Epidermal melanocyte (primary cell): ENCODE measurements at regions not wholly inside any gene's neighbourhood (a gene's known extent, or its start where the extent isn't known, plus 50 kb on each side); places are given as distances from the start of the nearest gene placed in this dataset.
"Not testable (repeated sequence)": the region's sequence is repeated elsewhere in the genome, so short reads cannot be mapped to it uniquely, and the experiment has no call there.

Experiments
- DNase-seq: peaks from one replicate; pipeline ENCODE4 v3.0.0; 2011; ENCODE audit warnings: low spot score; ENCODE audit not compliant: insufficient read length

GRCh38 chr4:188282471-188283232, 143.4 kb downstream of the TRIML1 start:
- DNase-seq: no peak

GRCh38 chr4:188287169-188287894, 148.1 kb downstream of the TRIML1 start:
- no peak for DNase-seq

GRCh38 chr4:188289531-188290125, 150.4 kb downstream of the TRIML1 start:
- no peak for DNase-seq

- no peak for DNase-seq
Observed at GRCh38 chr4:188295899-188296298, 156.7 kb downstream of the TRIML1 start.

GRCh38 chr4:188296331-188296730, 157.1 kb downstream of the TRIML1 start:
- DNase-seq: no peak

GRCh38 chr4:188297873-188298272, 158.6 kb downstream of the TRIML1 start:
- DNase-seq: no peak

GRCh38 chr4:188299161-188299560, 159.9 kb downstream of the TRIML1 start:
- DNase-seq: no peak

GRCh38 chr4:188300385-188300784, 161.1 kb downstream of the TRIML1 start:
- DNase-seq: no peak

GRCh38 chr4:188305690-188306089, 166.4 kb downstream of the TRIML1 start:
- no peak for DNase-seq

GRCh38 chr4:188307591-188307990, 168.3 kb downstream of the TRIML1 start:
- no peak for DNase-seq

- no peak for DNase-seq
Observed at GRCh38 chr4:188308142-188308541, 168.9 kb downstream of the TRIML1 start.

GRCh38 chr4:188316391-188316790, 177.2 kb downstream of the TRIML1 start:
- DNase-seq: no peak

- no peak for DNase-seq
Observed at GRCh38 chr4:188328966-188329365, 189.7 kb downstream of the TRIML1 start.

- DNase-seq: no peak
Observed at GRCh38 chr4:188329521-188329920, 190.3 kb downstream of the TRIML1 start.

GRCh38 chr4:188332265-188332664, 193.0 kb downstream of the TRIML1 start:
- DNase-seq: no peak

- no peak for DNase-seq
Observed at GRCh38 chr4:188336891-188337290, 197.7 kb downstream of the TRIML1 start.

GRCh38 chr4:188341428-188341827, 202.2 kb downstream of the TRIML1 start:
- DNase-seq: no peak

GRCh38 chr4:188346171-188346809, 207.0 kb downstream of the TRIML1 start:
- no peak for DNase-seq

GRCh38 chr4:188347339-188347738, 208.1 kb downstream of the TRIML1 start:
- DNase-seq: no peak

- not testable (repeated sequence) for DNase-seq
Observed at GRCh38 chr4:188349569-188349968, 210.3 kb downstream of the TRIML1 start.

- DNase-seq: no peak
Observed at GRCh38 chr4:188363196-188363595, 224.0 kb downstream of the TRIML1 start.

GRCh38 chr4:188370777-188371176, 231.5 kb downstream of the TRIML1 start:
- DNase-seq: no peak
